ENCODE measurements at regions not wholly inside any gene's neighbourhood (a gene's known extent, or its start where the extent isn't known, plus 50 kb on each side); places are given as distances from the start of the nearest gene placed in this dataset.

- TF ChIP-seq CTCF (tag by site-specific recombination; IDR thresholded peaks at IDR 0.05) (no peak), ZFP3 (tag by site-specific recombination; IDR thresholded peaks at IDR 0.05; ENCODE audit: low read depth) (no peak), ZNF274 (IDR thresholded peaks at IDR 0.05; ENCODE audit: low read length) (no peak), ZNF274 (tag by site-specific recombination; IDR thresholded peaks at IDR 0.05; ENCODE audit: borderline replicate concordance) (no peak)
Observed at GRCh38 chr9:567747-568305, 273.7 kb upstream of the DMRT1 start.

Data from HEK293 (cell line).